ENCODE measurements at regions not wholly inside any gene's neighbourhood (a gene's known extent, or its start where the extent isn't known, plus 50 kb on each side); places are given as distances from the start of the nearest gene placed in this dataset.
"Not testable (repeated sequence)": the region's sequence is repeated elsewhere in the genome, so short reads cannot be mapped to it uniquely, and the experiment has no call there.

DNA sequence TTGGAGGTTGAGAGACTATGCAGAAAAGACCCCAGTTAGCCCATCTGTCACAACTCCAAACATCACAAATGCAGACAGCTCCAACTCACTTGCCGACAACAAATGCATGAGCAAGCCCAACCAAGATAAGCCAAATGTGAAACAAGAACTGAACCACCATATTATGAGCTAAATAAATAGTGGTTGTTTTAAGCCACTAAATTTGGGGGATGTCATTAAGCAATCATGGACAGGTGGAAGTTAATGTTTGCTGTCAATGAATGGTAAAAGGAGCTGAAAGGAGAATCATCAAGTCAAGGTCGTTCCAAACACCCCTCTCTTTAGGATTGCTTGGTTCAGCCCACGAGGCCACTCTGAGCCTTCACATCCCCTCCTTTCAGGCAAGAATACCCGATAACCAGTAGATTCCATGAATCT is 71.2 kb upstream of the PLCB4 start:
- intact Hi-C loops (cut with micrococcal nuclease; ENCODE audit: unreplicated experiment): no loop called here
- no peak overlapping the region for H3K27ac ChIP-seq (ENCODE audit: low read depth, low read length, poor library complexity, severe bottlenecking)
- no TSS peak for BruUV-seq (replicated peaks)
- no peaks in the 10 kb centered on the region for H3K27me3 ChIP-seq (replicated peaks; ENCODE audit: insufficient read depth, low read depth, low read length, poor library complexity)
- CTCF ChIA-PET: no interaction called here
- H3K36me3 ChIP-seq (ENCODE audit: insufficient read depth, low read length, poor library complexity, severe bottlenecking): no peaks in the 10 kb centered on the region
- DNase-seq (ENCODE audit: low spot score): no peak
- POLR2A ChIA-PET (ENCODE audit: low non-redundant PET): no interaction called here
- H3K4me1 ChIP-seq (ENCODE audit: insufficient read depth, low read length, poor library complexity, severe bottlenecking): peaks cover 7% of the 10 kb centered on the region
- TF ChIP-seq EZH2 (IDR thresholded peaks at IDR 0.05; ENCODE audit: borderline replicate concordance, low read depth, low read length, poor library complexity, severe bottlenecking): no peak
- TF ChIP-seq, protein P1, sequence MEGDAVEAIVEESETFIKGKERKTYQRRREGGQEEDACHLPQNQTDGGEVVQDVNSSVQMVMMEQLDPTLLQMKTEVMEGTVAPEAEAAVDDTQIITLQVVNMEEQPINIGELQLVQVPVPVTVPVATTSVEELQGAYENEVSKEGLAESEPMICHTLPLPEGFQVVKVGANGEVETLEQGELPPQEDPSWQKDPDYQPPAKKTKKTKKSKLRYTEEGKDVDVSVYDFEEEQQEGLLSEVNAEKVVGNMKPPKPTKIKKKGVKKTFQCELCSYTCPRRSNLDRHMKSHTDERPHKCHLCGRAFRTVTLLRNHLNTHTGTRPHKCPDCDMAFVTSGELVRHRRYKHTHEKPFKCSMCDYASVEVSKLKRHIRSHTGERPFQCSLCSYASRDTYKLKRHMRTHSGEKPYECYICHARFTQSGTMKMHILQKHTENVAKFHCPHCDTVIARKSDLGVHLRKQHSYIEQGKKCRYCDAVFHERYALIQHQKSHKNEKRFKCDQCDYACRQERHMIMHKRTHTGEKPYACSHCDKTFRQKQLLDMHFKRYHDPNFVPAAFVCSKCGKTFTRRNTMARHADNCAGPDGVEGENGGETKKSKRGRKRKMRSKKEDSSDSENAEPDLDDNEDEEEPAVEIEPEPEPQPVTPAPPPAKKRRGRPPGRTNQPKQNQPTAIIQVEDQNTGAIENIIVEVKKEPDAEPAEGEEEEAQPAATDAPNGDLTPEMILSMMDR (conservative IDR thresholded peaks at IDR 0.05; ENCODE audit: low read depth, low read length): no peak
- H3K4me3 ChIP-seq (ENCODE audit: low read depth, low read length, poor library complexity, severe bottlenecking): no peak overlapping the region
- H3K9me3 ChIP-seq (ENCODE audit: low read depth, low read length, poor library complexity, severe bottlenecking): peaks cover 6% of the 10 kb centered on the region

DNA sequence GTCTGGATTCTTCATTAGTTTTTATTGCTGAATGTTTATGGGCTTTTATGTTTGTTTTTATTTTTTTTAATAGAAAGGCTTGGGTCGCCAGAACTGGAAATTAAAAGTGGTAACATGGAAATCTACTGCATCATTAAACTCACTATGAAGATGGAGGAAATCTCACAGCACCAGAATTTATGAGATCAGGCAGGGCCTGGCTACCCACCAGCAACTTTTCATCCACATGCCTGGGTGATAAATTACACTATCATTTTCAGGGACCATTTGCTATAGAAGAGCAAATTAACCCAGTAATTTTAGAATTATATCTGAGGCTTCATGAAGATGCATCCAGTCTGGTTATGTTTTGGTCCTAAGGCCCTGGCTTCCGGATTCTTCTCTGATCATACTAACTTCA is 57.8 kb upstream of the PLCB4 start:
- CTCF ChIA-PET: no interaction called here
- H3K4me3 ChIP-seq (ENCODE audit: low read depth, low read length, poor library complexity, severe bottlenecking): no peak overlapping the region

DNA sequence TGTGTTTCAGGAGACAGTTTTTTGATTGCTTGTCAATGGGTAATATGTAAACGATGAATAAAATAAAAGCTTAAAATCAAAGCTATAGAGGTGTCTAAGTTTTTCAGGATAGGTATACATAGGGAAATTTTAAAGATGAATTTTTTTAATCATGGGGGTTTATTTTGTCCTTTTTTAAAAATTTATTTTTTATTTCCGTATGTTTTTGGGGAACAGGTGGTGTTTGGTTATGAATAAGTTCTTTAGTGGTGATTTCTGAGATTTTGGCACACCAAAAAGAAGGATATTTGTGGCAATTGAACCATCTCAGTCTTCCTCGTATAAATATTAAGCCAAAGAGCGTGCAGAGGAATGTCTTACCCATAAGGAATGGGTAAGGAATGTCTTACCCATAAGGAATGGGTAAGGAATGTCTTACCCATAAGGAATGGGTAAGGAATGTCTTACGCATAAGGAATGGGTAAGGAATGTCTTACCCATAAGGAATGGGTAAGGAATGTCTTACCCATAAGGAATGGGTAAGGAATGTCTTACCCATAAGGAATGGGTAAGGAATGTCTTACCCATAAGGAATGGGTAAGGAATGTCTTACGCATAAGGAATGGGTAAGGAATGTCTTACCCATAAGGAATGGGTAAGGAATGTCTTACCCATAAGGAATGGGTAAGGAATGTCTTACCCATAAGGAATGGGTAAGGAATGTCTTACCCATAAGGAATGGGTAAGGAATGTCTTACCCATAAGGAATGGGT is 53.5 kb upstream of the PLCB4 start:
- H3K36me3 ChIP-seq (ENCODE audit: insufficient read depth, low read length, poor library complexity, severe bottlenecking); CTCF ChIA-PET; H3K27me3 ChIP-seq (replicated peaks; ENCODE audit: insufficient read depth, low read depth, low read length, poor library complexity); BruUV-seq (replicated peaks); H3K9me3 ChIP-seq (ENCODE audit: low read depth, low read length, poor library complexity, severe bottlenecking); H3K4me3 ChIP-seq (ENCODE audit: low read depth, low read length, poor library complexity, severe bottlenecking); POLR2A ChIA-PET (ENCODE audit: low non-redundant PET); H3K27ac ChIP-seq (ENCODE audit: low read depth, low read length, poor library complexity, severe bottlenecking); DNase-seq (ENCODE audit: low spot score); intact Hi-C loops (cut with micrococcal nuclease; ENCODE audit: unreplicated experiment): not testable (repeated sequence)
- peaks cover 13% of the 10 kb centered on the region for H3K4me1 ChIP-seq (ENCODE audit: insufficient read depth, low read length, poor library complexity, severe bottlenecking)

More for the DNA sequence above, 57.8 kb upstream of the PLCB4 start:
- Histone ChIP-seq H3K9me3 (ENCODE audit: low read depth, low read length, poor library complexity, severe bottlenecking) (no peaks in the 10 kb centered on the region), H3K27ac (ENCODE audit: low read depth, low read length, poor library complexity, severe bottlenecking) (no peak overlapping the region), H3K27me3 (replicated peaks; ENCODE audit: insufficient read depth, low read depth, low read length, poor library complexity) (no peaks in the 10 kb centered on the region), H3K4me1 (ENCODE audit: insufficient read depth, low read length, poor library complexity, severe bottlenecking) (no peaks in the 10 kb centered on the region), H3K36me3 (ENCODE audit: insufficient read depth, low read length, poor library complexity, severe bottlenecking) (no peaks in the 10 kb centered on the region)
- DNase-seq (ENCODE audit: low spot score): no peak
- intact Hi-C loops (cut with micrococcal nuclease; ENCODE audit: unreplicated experiment): no loop called here
- no peak for TF ChIP-seq EZH2 (IDR thresholded peaks at IDR 0.05; ENCODE audit: borderline replicate concordance, low read depth, low read length, poor library complexity, severe bottlenecking)
- TF ChIP-seq, protein P1 (conservative IDR thresholded peaks at IDR 0.05; ENCODE audit: low read depth, low read length): no peak
- BruUV-seq (replicated peaks): no TSS peak
- POLR2A ChIA-PET (ENCODE audit: low non-redundant PET): no interaction called here

DNA sequence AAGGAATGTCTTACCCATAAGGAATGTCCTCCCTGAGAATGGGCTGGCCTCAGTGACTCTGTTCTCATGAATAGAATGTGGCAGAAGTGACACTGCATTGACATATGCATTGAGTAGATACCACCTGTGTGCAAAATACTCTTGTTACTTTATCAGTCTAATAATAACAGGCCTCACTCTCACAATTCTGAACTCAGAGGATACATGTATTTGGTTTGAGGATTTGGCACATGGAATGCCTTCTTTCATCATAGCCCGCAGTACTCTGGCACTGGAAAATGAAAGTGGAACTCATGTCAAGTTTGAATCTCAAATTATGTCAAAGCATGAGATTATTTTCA is 52.9 kb upstream of the PLCB4 start:
- H3K4me1 ChIP-seq (ENCODE audit: insufficient read depth, low read length, poor library complexity, severe bottlenecking): peaks cover 13% of the 10 kb centered on the region
- CTCF ChIA-PET: no interaction called here
- no peaks in the 10 kb centered on the region for H3K9me3 ChIP-seq (ENCODE audit: low read depth, low read length, poor library complexity, severe bottlenecking)
- DNase-seq (ENCODE audit: low spot score): no peak
- no TSS peak for BruUV-seq (replicated peaks)
- no peaks in the 10 kb centered on the region for H3K27me3 ChIP-seq (replicated peaks; ENCODE audit: insufficient read depth, low read depth, low read length, poor library complexity)
- no peak overlapping the region for H3K27ac ChIP-seq (ENCODE audit: low read depth, low read length, poor library complexity, severe bottlenecking)
- no peak overlapping the region for H3K4me3 ChIP-seq (ENCODE audit: low read depth, low read length, poor library complexity, severe bottlenecking)
- POLR2A ChIA-PET (ENCODE audit: low non-redundant PET): no interaction called here
- intact Hi-C loops (cut with micrococcal nuclease; ENCODE audit: unreplicated experiment): no loop called here
- no peak for TF ChIP-seq EZH2 (IDR thresholded peaks at IDR 0.05; ENCODE audit: borderline replicate concordance, low read depth, low read length, poor library complexity, severe bottlenecking)
- TF ChIP-seq, protein P1 (conservative IDR thresholded peaks at IDR 0.05; ENCODE audit: low read depth, low read length): no peak
- no peaks in the 10 kb centered on the region for H3K36me3 ChIP-seq (ENCODE audit: insufficient read depth, low read length, poor library complexity, severe bottlenecking)
